Neural progenitor cell (in vitro differentiated cells): ENCODE measurements at regions not wholly inside any gene's neighbourhood (a gene's known extent, or its start where the extent isn't known, plus 50 kb on each side); places are given as distances from the start of the nearest gene placed in this dataset.

ENCODE experiments used
- DNase-seq: peaks from one replicate; pipeline ENCODE4 v3.0.0-alpha.2; 2016; ENCODE audit warnings: low spot score
- H2AFZ ChIP-seq: fragments of 200-600 bp; sonication (generic); replicated peaks from 2 replicates; pipeline ENCODE4 v1.6.1; 2016; ENCODE audit warnings: antibody characterized with exemption
- H3F3A ChIP-seq: fragments of 200-600 bp; sonication (generic); 2 replicates; pipeline ENCODE4 v1.6.1; 2016; ENCODE audit warnings: antibody characterized with exemption, low read depth
- H3K27ac ChIP-seq: fragments of 200-600 bp; sonication (generic); 2 replicates; pipeline ENCODE4 v1.5.1; 2016; ENCODE audit warnings: mild to moderate bottlenecking
- H3K27me3 ChIP-seq: fragments of 200-600 bp; sonication (generic); 2 replicates; pipeline ENCODE4 v1.6.1; 2016; ENCODE audit warnings: mild to moderate bottlenecking, moderate library complexity
- H3K36me3 ChIP-seq: fragments of 200-600 bp; sonication (generic); 2 replicates; pipeline ENCODE4 v1.5.1; 2016
- H3K4me1 ChIP-seq: fragments of 200-600 bp; sonication (generic); 2 replicates; pipeline ENCODE4 v1.6.1; 2016; ENCODE audit warnings: mixed run types
- H3K4me2 ChIP-seq: fragments of 200-600 bp; sonication (generic); 2 replicates; pipeline ENCODE4 v1.6.1; 2016
- H3K4me3 ChIP-seq: fragments of 200-600 bp; sonication (generic); 2 replicates; pipeline ENCODE4 v1.5.1; 2016
- H3K79me2 ChIP-seq: fragments of 200-600 bp; sonication (generic); 2 replicates; pipeline ENCODE4 v1.6.1; 2016; ENCODE audit warnings: low read depth
- H3K9ac ChIP-seq: fragments of 200-600 bp; sonication (generic); 2 replicates; pipeline ENCODE4 v1.6.1; 2016
- H3K9me3 ChIP-seq: fragments of 200-600 bp; sonication (generic); 2 replicates; pipeline ENCODE4 v1.5.1; 2016; ENCODE audit warnings: low read depth
- H4K20me1 ChIP-seq: fragments of 200-600 bp; sonication (generic); 2 replicates; pipeline ENCODE4 v1.6.1; 2016; ENCODE audit warnings: low read depth
- H3K27ac Mint-ChIP-seq: 3 replicates; pipeline ENCODE4 v1.8.0; 2021; ENCODE audit warnings: mixed read lengths
- H3K27me3 Mint-ChIP-seq: 2 replicates; pipeline ENCODE4 v1.8.0; 2022; ENCODE audit warnings: low read depth, mild to moderate bottlenecking, inconsistent platforms, moderate library complexity, mixed read lengths; ENCODE audit not compliant: insufficient read depth
- H3K36me3 Mint-ChIP-seq: 3 replicates; pipeline ENCODE4 v1.8.0; 2021; ENCODE audit warnings: mixed read lengths
- H3K4me1 Mint-ChIP-seq: 3 replicates; pipeline ENCODE4 v1.8.0; 2021; ENCODE audit warnings: mixed read lengths
- H3K4me3 Mint-ChIP-seq: 3 replicates; pipeline ENCODE4 v1.8.0; 2021; ENCODE audit warnings: mild to moderate bottlenecking, moderate library complexity, mixed read lengths
- H3K9me3 Mint-ChIP-seq: 3 replicates; pipeline ENCODE4 v1.8.0; 2020; ENCODE audit warnings: mixed read lengths
- CTCF ChIP-seq: fragments of 200-600 bp; sonication (generic); IDR thresholded peaks from 2 replicates; pipeline ENCODE4 v1.5.1; 2017; ENCODE audit warnings: antibody characterized with exemption, mild to moderate bottlenecking
- EZH2 ChIP-seq: fragments of 200-600 bp; sonication (generic); IDR thresholded peaks from 2 replicates; pipeline ENCODE4 v1.6.1; 2017; ENCODE audit warnings: antibody characterized with exemption, mild to moderate bottlenecking, moderate library complexity
- EZH2phosphoT487 ChIP-seq: fragments of 200-600 bp; sonication (generic); IDR thresholded peaks from 2 replicates; pipeline ENCODE4 v1.6.1; 2017; ENCODE audit warnings: antibody characterized with exemption

GRCh38 chr2:235350234-235350633 lies 143.6 kb upstream of the AGAP1 start:
- no peak overlapping the region for H3K4me2 ChIP-seq
- H3K36me3 ChIP-seq = no peaks in the 10 kb centered on the region
- H3K36me3 Mint-ChIP-seq = no peaks in the 10 kb centered on the region
- H3K9ac ChIP-seq = no peak overlapping the region
- no peaks in the 10 kb centered on the region for H3K27me3 ChIP-seq
- peaks cover 5% of the 10 kb centered on the region for H3F3A ChIP-seq
- peaks cover 6% of the 10 kb centered on the region for H3K27me3 Mint-ChIP-seq
- no peaks in the 10 kb centered on the region for H3K79me2 ChIP-seq
- no peaks in the 10 kb centered on the region for H4K20me1 ChIP-seq
- H3K4me1 ChIP-seq = no peaks in the 10 kb centered on the region
- H3K27ac Mint-ChIP-seq = no peak overlapping the region
- no peak overlapping the region for H3K27ac ChIP-seq
- no peak overlapping the region for H3K4me3 ChIP-seq
- peaks cover 3% of the 10 kb centered on the region for H3K4me1 Mint-ChIP-seq
- H2AFZ ChIP-seq = no peak overlapping the region
- no peaks in the 10 kb centered on the region for H3K9me3 ChIP-seq
- H3K4me3 Mint-ChIP-seq = no peak overlapping the region
- H3K9me3 Mint-ChIP-seq = peaks cover 3% of the 10 kb centered on the region
- no peak for DNase-seq
- TF ChIP-seq EZH2phosphoT487 (no peak), EZH2 (no peak), CTCF (no peak)

GRCh38 chr2:235352541-235352940 lies 141.3 kb upstream of the AGAP1 start:
- no peaks in the 10 kb centered on the region for H3K9me3 ChIP-seq
- H3K9me3 Mint-ChIP-seq = no peaks in the 10 kb centered on the region
- no peaks in the 10 kb centered on the region for H4K20me1 ChIP-seq
- no peaks in the 10 kb centered on the region for H3K27me3 ChIP-seq
- no peaks in the 10 kb centered on the region for H3F3A ChIP-seq
- peak overlapping the region; percentile 78 for H3K27ac Mint-ChIP-seq
- no peak overlapping the region for H3K4me3 ChIP-seq
- H3K36me3 Mint-ChIP-seq = no peaks in the 10 kb centered on the region
- H3K27ac ChIP-seq = no peak overlapping the region
- TF ChIP-seq CTCF = no peak
- no peak for TF ChIP-seq EZH2
- TF ChIP-seq EZH2phosphoT487 = no peak
- H2AFZ ChIP-seq = no peak overlapping the region
- peaks cover 7% of the 10 kb centered on the region for H3K27me3 Mint-ChIP-seq
- H3K4me3 Mint-ChIP-seq = no peak overlapping the region
- H3K36me3 ChIP-seq = no peaks in the 10 kb centered on the region
- no peak overlapping the region for H3K4me2 ChIP-seq
- DNase-seq = no peak
- no peaks in the 10 kb centered on the region for H3K4me1 ChIP-seq
- H3K9ac ChIP-seq = no peak overlapping the region
- H3K79me2 ChIP-seq = no peaks in the 10 kb centered on the region
- peaks cover 3% of the 10 kb centered on the region for H3K4me1 Mint-ChIP-seq

- H3K9me3 ChIP-seq = no peaks in the 10 kb centered on the region
- H3K4me1 ChIP-seq = no peaks in the 10 kb centered on the region
- Mint-ChIP-seq H3K27me3 (peaks cover 2% of the 10 kb centered on the region), H3K36me3 (no peaks in the 10 kb centered on the region), H3K9me3 (no peaks in the 10 kb centered on the region), H3K27ac (no peak overlapping the region), H3K4me1 (peaks cover 4% of the 10 kb centered on the region), H3K4me3 (no peak overlapping the region)
- H3K36me3 ChIP-seq = no peaks in the 10 kb centered on the region
- H3K4me3 ChIP-seq = no peak overlapping the region
- no peaks in the 10 kb centered on the region for H3K79me2 ChIP-seq
- no peaks in the 10 kb centered on the region for H4K20me1 ChIP-seq
- no peaks in the 10 kb centered on the region for H3F3A ChIP-seq
- no peak overlapping the region for H2AFZ ChIP-seq
- TF ChIP-seq EZH2phosphoT487 = no peak
- TF ChIP-seq EZH2 = no peak
- no peak for TF ChIP-seq CTCF
- H3K9ac ChIP-seq = no peak overlapping the region
- H3K27ac ChIP-seq = no peak overlapping the region
- DNase-seq = no peak
- no peaks in the 10 kb centered on the region for H3K27me3 ChIP-seq
- no peak overlapping the region for H3K4me2 ChIP-seq
Measured at GRCh38 chr2:235357881-235358280, 136.0 kb upstream of the AGAP1 start.
